ENCODE measurements at regions not wholly inside any gene's neighbourhood (a gene's known extent, or its start where the extent isn't known, plus 50 kb on each side); places are given as distances from the start of the nearest gene placed in this dataset.

- no peak for TF ChIP-seq EZH2 (IDR thresholded peaks at IDR 0.05; ENCODE audit: low read length)
- TF ChIP-seq, protein P1, sequence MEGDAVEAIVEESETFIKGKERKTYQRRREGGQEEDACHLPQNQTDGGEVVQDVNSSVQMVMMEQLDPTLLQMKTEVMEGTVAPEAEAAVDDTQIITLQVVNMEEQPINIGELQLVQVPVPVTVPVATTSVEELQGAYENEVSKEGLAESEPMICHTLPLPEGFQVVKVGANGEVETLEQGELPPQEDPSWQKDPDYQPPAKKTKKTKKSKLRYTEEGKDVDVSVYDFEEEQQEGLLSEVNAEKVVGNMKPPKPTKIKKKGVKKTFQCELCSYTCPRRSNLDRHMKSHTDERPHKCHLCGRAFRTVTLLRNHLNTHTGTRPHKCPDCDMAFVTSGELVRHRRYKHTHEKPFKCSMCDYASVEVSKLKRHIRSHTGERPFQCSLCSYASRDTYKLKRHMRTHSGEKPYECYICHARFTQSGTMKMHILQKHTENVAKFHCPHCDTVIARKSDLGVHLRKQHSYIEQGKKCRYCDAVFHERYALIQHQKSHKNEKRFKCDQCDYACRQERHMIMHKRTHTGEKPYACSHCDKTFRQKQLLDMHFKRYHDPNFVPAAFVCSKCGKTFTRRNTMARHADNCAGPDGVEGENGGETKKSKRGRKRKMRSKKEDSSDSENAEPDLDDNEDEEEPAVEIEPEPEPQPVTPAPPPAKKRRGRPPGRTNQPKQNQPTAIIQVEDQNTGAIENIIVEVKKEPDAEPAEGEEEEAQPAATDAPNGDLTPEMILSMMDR (optimal IDR thresholded peaks at IDR 0.05 in 1 of 3, IDR thresholded peaks at IDR 0.05 in 1 of 3, conservative IDR thresholded peaks at IDR 0.05 in 1 of 3; ENCODE audit: extremely low read depth in 1 of 3, insufficient read depth in 2 of 3, low read length in 3 of 3): no peak
- no peaks in the 10 kb centered on the region for H3K36me3 ChIP-seq (ENCODE audit: control insufficient read depth in 2 of 2, extremely low read depth in 1 of 2, insufficient read depth in 2 of 2, low read length in 2 of 2)
- H3K27me3 ChIP-seq (ENCODE audit: control insufficient read depth, extremely low read depth, insufficient read depth, low read length): no peaks in the 10 kb centered on the region
- H3K4me2 ChIP-seq (ENCODE audit: control insufficient read depth, extremely low read depth, insufficient read depth, low read depth, low read length): no peak overlapping the region
- no peak overlapping the region for H3K4me3 ChIP-seq (ENCODE audit: control insufficient read depth in 2 of 3, extremely low read depth in 1 of 3, insufficient read depth in 2 of 3, low read depth in 1 of 3, low read length in 3 of 3)
- no peak overlapping the region for H3K27ac ChIP-seq (ENCODE audit: control insufficient read depth, insufficient read depth, low read length)
- H3K9me1 ChIP-seq (ENCODE audit: control insufficient read depth, extremely low read depth, insufficient read depth, low read length): no peaks in the 10 kb centered on the region
- H3K79me2 ChIP-seq (ENCODE audit: control insufficient read depth, insufficient read depth, low read length): no peaks in the 10 kb centered on the region
- DNase-seq (ENCODE audit: low read depth, low spot score) (no peak), FAIRE-seq (no peak)
- H2AFZ ChIP-seq (ENCODE audit: control insufficient read depth, low read length): no peak overlapping the region
- H4K20me1 ChIP-seq (ENCODE audit: control insufficient read depth, extremely low read depth, insufficient read depth, low read length): no peaks in the 10 kb centered on the region
- H3K4me1 ChIP-seq (ENCODE audit: control insufficient read depth, extremely low read depth, insufficient read depth, low read length): no peaks in the 10 kb centered on the region
- dilution Hi-C loops (cut with MboI; ENCODE audit: extremely low pct_ligation_motif_present, low sequenced_read_pairs): no loop called here
- peaks cover 5% of the 10 kb centered on the region for H3K9me3 ChIP-seq (ENCODE audit: control insufficient read depth, low read depth, low read length)
- H3K9ac ChIP-seq (ENCODE audit: control insufficient read depth, extremely low read depth, insufficient read depth, low read length): no peak overlapping the region
Measured at GRCh38 chr15:25527118-25527517, 88.3 kb upstream of the UBE3A start.

DNA sequence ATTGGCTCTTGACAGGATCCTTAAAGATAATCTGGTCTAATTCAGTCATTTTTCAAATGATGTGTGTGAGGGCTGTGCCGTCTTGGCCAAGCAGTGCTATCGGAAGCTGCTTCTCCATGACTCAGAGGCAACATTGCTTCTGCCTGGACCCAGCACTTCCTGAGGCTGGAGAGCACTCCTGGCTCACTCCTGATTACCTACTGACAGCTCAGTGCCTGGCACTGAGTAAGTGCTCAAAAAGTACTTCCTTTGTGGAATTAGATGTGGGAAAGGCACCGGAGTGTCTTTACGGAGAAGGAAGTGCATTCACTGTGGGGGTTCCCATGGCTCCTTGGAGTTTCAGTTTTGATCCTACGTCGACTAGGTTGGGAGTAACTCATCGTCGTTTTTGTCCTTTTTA lies 86.9 kb upstream of the UBE3A start:
- Histone ChIP-seq H3K4me1 (ENCODE audit: control insufficient read depth, extremely low read depth, insufficient read depth, low read length) (no peaks in the 10 kb centered on the region), H4K20me1 (ENCODE audit: control insufficient read depth, extremely low read depth, insufficient read depth, low read length) (no peaks in the 10 kb centered on the region), H3K9ac (ENCODE audit: control insufficient read depth, extremely low read depth, insufficient read depth, low read length) (no peak overlapping the region), H3K79me2 (ENCODE audit: control insufficient read depth, insufficient read depth, low read length) (no peaks in the 10 kb centered on the region), H3K4me2 (ENCODE audit: control insufficient read depth, extremely low read depth, insufficient read depth, low read depth, low read length) (no peak overlapping the region), H3K4me3 (ENCODE audit: control insufficient read depth in 2 of 3, extremely low read depth in 1 of 3, insufficient read depth in 2 of 3, low read depth in 1 of 3, low read length in 3 of 3) (no peak overlapping the region), H2AFZ (ENCODE audit: control insufficient read depth, low read length) (no peak overlapping the region), H3K36me3 (ENCODE audit: control insufficient read depth in 2 of 2, extremely low read depth in 1 of 2, insufficient read depth in 2 of 2, low read length in 2 of 2) (no peaks in the 10 kb centered on the region), H3K9me1 (ENCODE audit: control insufficient read depth, extremely low read depth, insufficient read depth, low read length) (no peaks in the 10 kb centered on the region), H3K27ac (ENCODE audit: control insufficient read depth, insufficient read depth, low read length) (no peak overlapping the region), H3K27me3 (ENCODE audit: control insufficient read depth, extremely low read depth, insufficient read depth, low read length) (no peaks in the 10 kb centered on the region), H3K9me3 (ENCODE audit: control insufficient read depth, low read depth, low read length) (peaks cover 5% of the 10 kb centered on the region)
- dilution Hi-C loops (cut with MboI; ENCODE audit: extremely low pct_ligation_motif_present, low sequenced_read_pairs): no loop called here
- no peak for TF ChIP-seq EZH2 (IDR thresholded peaks at IDR 0.05; ENCODE audit: low read length)
- TF ChIP-seq, protein P1 (optimal IDR thresholded peaks at IDR 0.05 in 1 of 3, IDR thresholded peaks at IDR 0.05 in 1 of 3, conservative IDR thresholded peaks at IDR 0.05 in 1 of 3; ENCODE audit: extremely low read depth in 1 of 3, insufficient read depth in 2 of 3, low read length in 3 of 3): no peak
- DNase-seq (ENCODE audit: low read depth, low spot score) (no peak), FAIRE-seq (no peak)

Data from keratinocyte (primary cell).